MCF 10A (cell line): ENCODE measurements at regions not wholly inside any gene's neighbourhood (a gene's known extent, or its start where the extent isn't known, plus 50 kb on each side); places are given as distances from the start of the nearest gene placed in this dataset.

Experiments
- BruUV-seq: library from RNA; stranded (reverse); fragments of 400-500 nt; replicated peaks from 2 replicates; lab custom pipeline; 2021; lab: Mats Ljungman, UMichigan
- CTCF ChIA-PET: fragments of 300-600 bp; sonication (Branson Sonifier 250); formaldehyde crosslinking; extraction: SDS; loops from one replicate; lab custom pipeline; 2021; ENCODE audit warnings: antibody characterized with exemption, inconsistent platforms; lab: Yijun Ruan, JAX
- POLR2A ChIA-PET: fragments of 300-600, 350-650 bp; sonication (Branson Sonifier 250); formaldehyde crosslinking; extraction: SDS; loops from one replicate; lab custom pipeline; 2020; ENCODE audit warnings: antibody characterized with exemption, inconsistent platforms; lab: Yijun Ruan, JAX
- DNase-seq: peaks from one replicate; pipeline ENCODE4 v3.0.0-alpha.2; 2018; ENCODE audit not compliant: unreplicated experiment
- H3K27ac Mint-ChIP-seq: one replicate; pipeline ENCODE4 v1.8.0; 2022; ENCODE audit warnings: mild to moderate bottlenecking, low read depth, mixed read lengths; ENCODE audit not compliant: unreplicated experiment
- H3K27me3 Mint-ChIP-seq: one replicate; pipeline ENCODE4 v1.8.0; 2022; ENCODE audit warnings: mixed read lengths; ENCODE audit not compliant: insufficient read depth, unreplicated experiment
- H3K36me3 Mint-ChIP-seq: one replicate; pipeline ENCODE4 v1.8.0; 2022; ENCODE audit warnings: mild to moderate bottlenecking, moderate library complexity, mixed read lengths; ENCODE audit not compliant: insufficient read depth, unreplicated experiment
- H3K4me1 Mint-ChIP-seq: one replicate; pipeline ENCODE4 v1.8.0; 2022; ENCODE audit warnings: mixed read lengths; ENCODE audit not compliant: insufficient read depth, unreplicated experiment
- H3K4me3 Mint-ChIP-seq: one replicate; pipeline ENCODE4 v1.8.0; 2022; ENCODE audit warnings: mild to moderate bottlenecking, moderate library complexity, mixed read lengths; ENCODE audit not compliant: unreplicated experiment
- H3K9me3 Mint-ChIP-seq: one replicate; pipeline ENCODE4 v1.8.0; 2022; ENCODE audit warnings: mixed read lengths; ENCODE audit not compliant: unreplicated experiment
- intact Hi-C: fragments of 100-400 bp; cut with micrococcal nuclease; formaldehyde crosslinking; loops from 2 replicates; pipeline ENCODE4 v1.14.1; 2022
- TF ChIP-seq, protein P1 (sequence below): fragments of 200-600 bp; IDR thresholded peaks from one replicate; pipeline ENCODE4 v1.8.0; 2022; ENCODE audit warnings: antibody characterized with exemption, mild to moderate bottlenecking; ENCODE audit not compliant: unreplicated experiment

DNA sequence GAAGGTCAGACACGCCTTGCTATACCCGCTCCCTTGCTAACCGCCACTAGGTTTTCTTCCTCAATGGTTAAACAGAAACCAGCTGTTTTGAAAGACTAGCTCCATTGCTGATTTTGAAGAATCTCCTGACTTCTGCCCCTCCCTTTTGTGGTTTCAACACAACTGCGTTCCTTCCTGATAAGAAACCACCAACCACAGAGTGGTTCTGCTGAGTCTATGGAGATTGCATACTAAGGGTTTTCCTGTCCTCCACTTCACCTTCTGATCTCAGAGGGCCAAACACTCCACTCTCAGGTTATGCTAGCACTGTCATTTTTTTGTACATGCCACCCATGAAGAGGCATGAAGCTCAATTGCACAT lies 207.9 kb downstream of the MYLK4 start:
- TF ChIP-seq, protein P1, sequence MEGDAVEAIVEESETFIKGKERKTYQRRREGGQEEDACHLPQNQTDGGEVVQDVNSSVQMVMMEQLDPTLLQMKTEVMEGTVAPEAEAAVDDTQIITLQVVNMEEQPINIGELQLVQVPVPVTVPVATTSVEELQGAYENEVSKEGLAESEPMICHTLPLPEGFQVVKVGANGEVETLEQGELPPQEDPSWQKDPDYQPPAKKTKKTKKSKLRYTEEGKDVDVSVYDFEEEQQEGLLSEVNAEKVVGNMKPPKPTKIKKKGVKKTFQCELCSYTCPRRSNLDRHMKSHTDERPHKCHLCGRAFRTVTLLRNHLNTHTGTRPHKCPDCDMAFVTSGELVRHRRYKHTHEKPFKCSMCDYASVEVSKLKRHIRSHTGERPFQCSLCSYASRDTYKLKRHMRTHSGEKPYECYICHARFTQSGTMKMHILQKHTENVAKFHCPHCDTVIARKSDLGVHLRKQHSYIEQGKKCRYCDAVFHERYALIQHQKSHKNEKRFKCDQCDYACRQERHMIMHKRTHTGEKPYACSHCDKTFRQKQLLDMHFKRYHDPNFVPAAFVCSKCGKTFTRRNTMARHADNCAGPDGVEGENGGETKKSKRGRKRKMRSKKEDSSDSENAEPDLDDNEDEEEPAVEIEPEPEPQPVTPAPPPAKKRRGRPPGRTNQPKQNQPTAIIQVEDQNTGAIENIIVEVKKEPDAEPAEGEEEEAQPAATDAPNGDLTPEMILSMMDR, result no peak
- Mint-ChIP-seq H3K4me1 (peaks cover 17% of the 10 kb centered on the region), H3K36me3 (no peaks in the 10 kb centered on the region), H3K4me3 (no peak overlapping the region), H3K9me3 (peaks cover 6% of the 10 kb centered on the region), H3K27ac (no peak overlapping the region), H3K27me3 (peaks cover 7% of the 10 kb centered on the region)
- ChIA-PET POLR2A (interaction anchor here (0.6 to 1.3 kb wide), 2 partner anchors 10 to 45 kb away, joined by 3 to 4 read pairs; no protein-coding TSS in a partner anchor), CTCF (interaction anchor here (0.7 kb wide), 1 partner anchor 946 kb away, joined by 3 read pairs; no protein-coding TSS in a partner anchor)
- intact Hi-C loops, result no loop called here
- BruUV-seq, result no TSS peak
- DNase-seq, result peak; percentile 34

DNA sequence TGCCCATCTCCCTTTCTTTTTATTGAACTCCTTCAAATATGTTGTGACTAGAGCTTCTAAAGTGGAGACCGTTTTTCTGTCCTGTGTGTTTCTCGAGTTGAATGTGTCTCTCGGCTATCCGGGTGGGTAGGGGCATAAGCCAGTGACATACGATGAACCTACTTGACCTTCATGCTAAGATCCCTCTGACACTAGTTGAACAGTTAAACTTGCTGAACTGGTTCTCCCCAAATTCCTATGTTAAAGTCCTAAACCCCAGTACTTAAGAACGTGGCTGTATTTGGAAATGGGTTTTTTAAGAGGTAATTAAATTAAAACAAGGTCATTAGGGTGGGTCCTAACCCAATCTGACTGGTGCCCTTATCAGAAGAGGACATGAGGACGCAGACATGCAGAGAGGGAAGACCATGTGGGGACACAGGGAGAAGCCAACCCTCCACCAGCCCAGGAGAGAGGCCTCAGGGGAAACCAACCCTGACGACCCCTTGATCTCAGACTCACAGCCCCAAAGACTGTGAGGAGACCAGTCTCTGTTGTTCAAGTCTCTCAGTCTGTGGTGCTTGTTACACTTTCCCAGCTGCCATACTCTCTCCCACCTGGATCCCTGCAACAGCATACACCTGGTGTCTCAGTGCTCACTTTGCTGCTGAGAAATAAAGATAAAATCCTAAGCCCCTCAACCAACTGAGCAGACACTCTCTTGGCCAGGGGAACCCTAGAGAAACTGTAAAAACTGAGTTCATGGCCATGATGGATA lies 208.4 kb downstream of the MYLK4 start:
- TF ChIP-seq, protein P1, result no peak
- no peak overlapping the region for H3K27ac Mint-ChIP-seq
- no peak for DNase-seq
- intact Hi-C loops, result no loop called here
- H3K27me3 Mint-ChIP-seq, result peaks cover 10% of the 10 kb centered on the region
- H3K36me3 Mint-ChIP-seq, result no peaks in the 10 kb centered on the region
- no TSS peak for BruUV-seq
- peaks cover 8% of the 10 kb centered on the region for H3K9me3 Mint-ChIP-seq
- H3K4me1 Mint-ChIP-seq, result peaks cover 17% of the 10 kb centered on the region
- ChIA-PET CTCF (interaction anchor here (0.5 to 0.7 kb wide), 3 partner anchors 448 to 1215 kb away, joined by 3 to 4 read pairs (median 3); no protein-coding TSS in a partner anchor), POLR2A (interaction anchor here (1.3 kb wide), 1 partner anchor 9 kb away, joined by 3 read pairs; no protein-coding TSS in a partner anchor)
- no peak overlapping the region for H3K4me3 Mint-ChIP-seq

DNA sequence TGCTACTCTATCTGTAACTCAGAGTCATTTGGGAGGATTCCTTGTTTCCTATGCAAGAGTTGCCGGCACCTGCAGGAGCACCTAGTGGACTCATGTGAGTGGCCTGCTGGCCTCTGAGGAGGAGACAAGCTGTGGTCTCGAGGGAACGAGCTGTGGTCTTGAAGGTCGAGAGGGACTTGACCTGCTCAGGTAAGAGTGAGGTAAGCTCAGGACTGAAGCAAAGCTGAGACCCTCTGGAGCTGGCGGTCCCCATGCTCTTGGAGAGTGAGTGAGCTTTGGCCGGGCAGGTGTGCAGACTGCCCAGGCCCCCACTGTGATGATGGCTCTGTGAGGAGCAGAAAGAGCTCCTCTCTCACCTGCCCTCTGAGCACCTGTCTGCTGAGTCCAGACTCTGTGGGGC lies 214.3 kb downstream of the MYLK4 start:
- no peak overlapping the region for H3K27ac Mint-ChIP-seq
- CTCF ChIA-PET, result no interaction called here
- no TSS peak for BruUV-seq

DNA sequence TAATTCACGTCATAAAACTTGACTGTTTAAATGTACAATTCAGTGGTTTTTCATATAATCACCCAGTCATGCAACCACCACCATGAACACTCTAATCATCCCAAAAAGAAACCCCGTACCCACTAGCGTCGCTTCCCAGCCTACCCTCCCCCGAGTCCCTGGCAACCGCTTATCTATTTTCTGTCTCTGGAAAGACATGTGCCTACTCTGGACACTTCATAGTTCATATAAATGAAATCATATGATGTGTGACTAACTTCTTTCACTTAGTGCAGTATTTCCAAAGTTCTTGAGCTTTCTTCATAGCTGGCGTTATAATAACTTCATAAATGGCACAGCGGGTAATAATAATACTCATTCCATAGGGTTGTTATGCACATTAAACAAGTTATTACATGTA lies 215.2 kb downstream of the MYLK4 start:
- H3K4me1 Mint-ChIP-seq, result peaks cover 16% of the 10 kb centered on the region
- no TSS peak for BruUV-seq
- ChIA-PET POLR2A (no interaction called here), CTCF (interaction anchor here (0.6 to 0.8 kb wide), 2 partner anchors 111 to 204 kb away, joined by 4 read pairs; no protein-coding TSS in a partner anchor)
- no peak for DNase-seq
- no peaks in the 10 kb centered on the region for H3K36me3 Mint-ChIP-seq
- intact Hi-C loops, result no loop called here
- H3K4me3 Mint-ChIP-seq, result no peak overlapping the region
- TF ChIP-seq, protein P1, result no peak
- no peak overlapping the region for H3K27ac Mint-ChIP-seq
- H3K9me3 Mint-ChIP-seq, result peaks cover 15% of the 10 kb centered on the region
- H3K27me3 Mint-ChIP-seq, result peaks cover 10% of the 10 kb centered on the region

More for the DNA sequence above, 214.3 kb downstream of the MYLK4 start:
- peaks cover 8% of the 10 kb centered on the region for H3K9me3 Mint-ChIP-seq
- peaks cover 9% of the 10 kb centered on the region for H3K4me1 Mint-ChIP-seq
- intact Hi-C loops, result no loop called here
- peaks cover 10% of the 10 kb centered on the region for H3K27me3 Mint-ChIP-seq
- no peaks in the 10 kb centered on the region for H3K36me3 Mint-ChIP-seq
- TF ChIP-seq, protein P1, result no peak
- no peak overlapping the region for H3K4me3 Mint-ChIP-seq
- no peak for DNase-seq
- POLR2A ChIA-PET, result no interaction called here
